Cardiac fibroblast (primary cell): ENCODE measurements at regions not wholly inside any gene's neighbourhood (a gene's known extent, or its start where the extent isn't known, plus 50 kb on each side); places are given as distances from the start of the nearest gene placed in this dataset.

Experiments used
- DNase-seq, 2 donors: peaks; one replicate each; pipeline versions ENCODE4 v3.0.0 to v3.0.0-alpha.2; 2010; ENCODE audit warnings: low read depth in 2 of 2
- H3K4me3 ChIP-seq, 2 donors: replicated peaks in 1 of 2; 1 replicate in 1 of 2; 2 replicates in 1 of 2; pipeline ENCODE4 v1.5.1; 2011; ENCODE audit warnings: low read depth in 2 of 2, low read length in 2 of 2, mild to moderate bottlenecking in 2 of 2, moderate library complexity in 1 of 2
- TF ChIP-seq, protein P1 (sequence below): IDR thresholded peaks from one replicate; pipeline ENCODE4 v1.5.1; 2011; ENCODE audit warnings: low read depth, mild to moderate bottlenecking, low read length, inconsistent platforms

DNA sequence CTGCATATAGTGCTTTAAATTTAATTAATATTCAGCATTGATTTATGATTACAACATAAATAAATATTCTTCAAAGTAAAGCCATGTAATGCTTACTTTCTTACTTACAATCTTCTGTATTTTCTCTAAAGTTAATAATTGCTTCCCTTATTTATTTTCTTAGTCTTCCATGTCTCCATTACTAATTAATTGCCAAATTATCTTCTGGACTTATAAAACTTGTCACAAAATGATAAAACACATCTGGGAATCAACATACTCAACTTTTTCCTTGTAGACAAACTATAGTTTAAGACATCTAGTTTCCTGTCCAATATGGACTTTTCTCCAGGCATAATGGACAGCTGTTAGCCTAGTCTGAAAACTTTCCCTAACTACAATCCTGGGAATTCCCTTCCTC, 466.6 kb downstream of the FLRT2 start:
- TF ChIP-seq, protein P1, sequence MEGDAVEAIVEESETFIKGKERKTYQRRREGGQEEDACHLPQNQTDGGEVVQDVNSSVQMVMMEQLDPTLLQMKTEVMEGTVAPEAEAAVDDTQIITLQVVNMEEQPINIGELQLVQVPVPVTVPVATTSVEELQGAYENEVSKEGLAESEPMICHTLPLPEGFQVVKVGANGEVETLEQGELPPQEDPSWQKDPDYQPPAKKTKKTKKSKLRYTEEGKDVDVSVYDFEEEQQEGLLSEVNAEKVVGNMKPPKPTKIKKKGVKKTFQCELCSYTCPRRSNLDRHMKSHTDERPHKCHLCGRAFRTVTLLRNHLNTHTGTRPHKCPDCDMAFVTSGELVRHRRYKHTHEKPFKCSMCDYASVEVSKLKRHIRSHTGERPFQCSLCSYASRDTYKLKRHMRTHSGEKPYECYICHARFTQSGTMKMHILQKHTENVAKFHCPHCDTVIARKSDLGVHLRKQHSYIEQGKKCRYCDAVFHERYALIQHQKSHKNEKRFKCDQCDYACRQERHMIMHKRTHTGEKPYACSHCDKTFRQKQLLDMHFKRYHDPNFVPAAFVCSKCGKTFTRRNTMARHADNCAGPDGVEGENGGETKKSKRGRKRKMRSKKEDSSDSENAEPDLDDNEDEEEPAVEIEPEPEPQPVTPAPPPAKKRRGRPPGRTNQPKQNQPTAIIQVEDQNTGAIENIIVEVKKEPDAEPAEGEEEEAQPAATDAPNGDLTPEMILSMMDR, result no peak
- DNase-seq, result no peak
- no peak overlapping the region for H3K4me3 ChIP-seq

DNA sequence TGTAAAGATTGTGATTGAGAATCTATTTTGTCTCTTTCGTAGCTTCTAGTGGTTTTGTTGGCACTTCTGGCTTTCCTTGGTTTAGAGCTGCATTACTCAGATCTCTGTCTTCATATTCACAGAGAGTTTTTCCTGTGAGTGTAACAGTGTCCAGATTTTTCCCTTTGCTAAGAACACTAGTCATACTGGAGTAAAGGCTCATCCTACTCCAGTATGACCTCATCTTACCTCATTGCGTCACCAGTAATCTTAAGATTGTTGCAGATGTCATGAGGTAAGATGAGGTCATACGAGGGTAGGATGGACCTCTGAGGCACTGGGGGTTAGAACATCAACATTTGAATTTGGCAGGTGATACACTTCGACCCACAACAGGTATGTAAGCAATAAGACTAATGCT, 461.2 kb downstream of the FLRT2 start:
- H3K4me3 ChIP-seq, result no peak overlapping the region
- TF ChIP-seq, protein P1, result no peak
- peak in 1 of 2 donors; percentile 6 for DNase-seq

DNA sequence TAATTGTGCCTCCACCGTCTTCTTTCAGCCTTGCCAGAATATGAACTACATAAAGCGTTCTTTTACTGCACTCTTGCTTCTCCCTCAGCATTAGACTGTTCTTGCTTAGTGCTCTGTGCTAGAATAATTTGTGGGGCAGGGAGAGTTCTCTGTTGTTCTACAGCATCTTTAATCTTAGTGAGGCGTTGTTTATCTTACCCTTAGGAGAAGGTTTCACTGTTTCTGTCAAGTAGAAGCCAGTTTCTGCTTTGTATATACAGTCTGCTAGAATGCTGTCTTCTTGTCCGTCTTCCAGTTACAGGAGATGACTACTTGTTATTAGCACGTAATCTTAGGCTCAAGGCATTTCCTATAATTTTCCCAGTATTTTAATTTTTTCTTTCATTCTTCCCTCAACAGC, 458.0 kb downstream of the FLRT2 start:
- no peak overlapping the region for H3K4me3 ChIP-seq
- TF ChIP-seq, protein P1, result no peak
- DNase-seq, result no peak

DNA sequence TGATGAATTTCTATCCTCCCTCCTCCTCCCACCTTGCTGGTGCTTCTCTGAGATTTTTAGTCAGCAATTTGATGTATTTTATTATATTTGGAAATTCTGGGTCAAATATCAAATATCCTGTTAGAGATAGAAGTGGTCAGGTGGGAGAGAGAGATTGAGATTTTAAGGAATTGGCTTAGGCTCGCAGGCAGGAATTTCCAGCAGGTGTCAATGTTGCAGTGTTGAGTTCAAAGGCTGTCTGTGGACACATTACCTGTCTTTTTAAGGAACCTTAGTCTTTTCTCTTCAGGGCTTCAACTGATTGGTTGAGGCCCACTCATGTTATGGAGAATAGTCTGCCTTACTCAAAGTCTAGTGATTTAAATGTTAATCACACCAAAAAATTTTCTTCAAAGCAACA, 457.3 kb downstream of the FLRT2 start:
- no peak for DNase-seq
- H3K4me3 ChIP-seq, result no peak overlapping the region
- TF ChIP-seq, protein P1, result no peak

DNA sequence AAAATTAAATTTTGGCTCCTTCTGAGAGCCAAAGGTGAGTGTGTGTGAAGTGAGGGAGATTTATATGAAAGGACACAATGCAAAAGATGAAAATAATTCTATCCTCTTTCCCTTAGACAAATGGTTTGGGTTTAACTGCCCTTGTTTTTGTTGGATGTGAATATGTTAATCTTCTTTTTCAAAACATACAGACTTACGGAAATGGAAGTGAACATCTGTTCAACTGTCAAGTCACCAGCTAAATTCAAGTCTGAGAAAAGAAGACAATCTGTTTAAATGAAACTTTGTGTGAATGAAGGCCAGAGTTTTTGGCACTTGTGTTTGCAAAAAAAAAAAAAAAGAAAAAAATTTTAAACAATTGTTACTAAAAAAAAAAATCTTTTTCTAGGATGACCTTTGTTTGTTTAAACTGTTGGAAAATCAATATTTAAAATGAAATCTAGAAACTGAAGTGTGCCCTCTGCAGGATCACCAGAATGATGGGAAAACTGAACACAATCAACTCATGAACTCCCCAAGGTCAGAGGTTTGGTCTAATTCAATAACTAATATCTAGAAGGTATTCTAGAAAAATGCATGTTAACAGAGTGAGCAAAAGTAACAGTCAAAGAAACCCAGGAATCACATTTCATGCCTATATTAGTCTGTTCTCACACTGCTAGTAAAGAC, 448.8 kb downstream of the FLRT2 start:
- H3K4me3 ChIP-seq, result no peak overlapping the region
- no peak for DNase-seq
- TF ChIP-seq, protein P1, result no peak

DNA sequence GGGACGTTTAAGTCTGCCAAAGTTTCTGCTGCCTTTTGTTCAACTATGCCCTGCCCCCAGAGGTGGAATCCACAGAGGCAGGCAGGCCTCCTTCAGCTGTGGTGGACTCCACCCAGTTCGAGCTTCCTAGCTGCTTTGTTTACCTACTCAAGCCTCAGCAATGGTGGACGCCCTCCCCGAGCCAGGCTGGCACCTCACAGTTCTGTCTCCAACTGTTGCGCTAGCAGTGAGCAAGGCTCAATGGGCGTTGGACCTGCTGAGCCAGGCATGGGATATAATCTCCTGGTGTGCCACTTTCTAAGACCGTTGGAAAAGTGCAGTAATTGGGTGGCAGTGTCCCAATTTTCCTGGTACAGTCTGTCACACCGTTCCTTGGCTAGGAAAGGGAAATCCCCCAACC, 444.7 kb downstream of the FLRT2 start:
- H3K4me3 ChIP-seq, result no peak overlapping the region
- TF ChIP-seq, protein P1, result no peak
- DNase-seq, result no peak

DNA sequence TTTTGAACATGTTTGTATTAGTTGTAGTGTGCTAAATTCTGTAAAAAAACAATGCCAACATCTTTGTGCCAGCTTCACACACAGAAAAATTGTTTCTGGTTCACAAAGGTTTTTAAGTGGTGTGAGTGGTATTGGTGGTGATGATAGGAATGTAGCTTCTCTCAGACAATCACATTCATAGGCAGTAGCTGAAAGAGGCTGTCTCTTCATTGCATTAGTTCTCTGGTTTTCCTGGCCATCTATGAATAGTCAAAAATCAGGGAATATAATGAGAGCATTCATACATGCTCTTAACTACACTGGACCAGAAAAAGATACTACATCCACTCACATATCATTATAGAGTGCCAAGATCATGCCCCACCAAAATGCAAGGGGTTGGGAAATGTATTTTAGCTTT, 433.5 kb downstream of the FLRT2 start:
- DNase-seq, result no peak

More for the DNA sequence above, 433.5 kb downstream of the FLRT2 start:
- no peak overlapping the region for H3K4me3 ChIP-seq
- TF ChIP-seq, protein P1, result no peak
